ENCODE measurements at regions not wholly inside any gene's neighbourhood (a gene's known extent, or its start where the extent isn't known, plus 50 kb on each side); places are given as distances from the start of the nearest gene placed in this dataset.
A peak's percentile ranks its signal among the peaks of the same experiment; 100 is the strongest.

DNA sequence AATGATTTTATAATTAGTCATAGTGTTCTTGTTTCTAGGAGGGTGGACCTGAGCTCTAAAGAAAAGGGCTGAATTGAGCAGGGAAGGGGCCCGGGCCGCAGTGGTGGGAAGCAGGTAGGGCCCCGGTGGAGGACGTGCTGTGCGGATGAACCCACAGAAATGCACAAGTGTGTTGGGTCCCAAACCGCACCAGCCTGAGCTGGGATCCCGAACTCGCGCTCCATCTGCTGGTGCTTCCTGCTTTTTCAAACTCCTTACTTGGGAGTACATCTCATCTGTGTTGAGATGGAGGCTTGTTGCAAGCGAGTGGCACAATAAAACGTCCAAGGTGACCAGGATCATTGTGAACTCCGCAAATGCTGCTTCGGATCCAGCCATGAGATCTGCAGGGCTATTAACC lies 244.8 kb upstream of the IGF1R start:
- DNase-seq (ENCODE audit: extremely low read depth, low read depth): no peak

DNA sequence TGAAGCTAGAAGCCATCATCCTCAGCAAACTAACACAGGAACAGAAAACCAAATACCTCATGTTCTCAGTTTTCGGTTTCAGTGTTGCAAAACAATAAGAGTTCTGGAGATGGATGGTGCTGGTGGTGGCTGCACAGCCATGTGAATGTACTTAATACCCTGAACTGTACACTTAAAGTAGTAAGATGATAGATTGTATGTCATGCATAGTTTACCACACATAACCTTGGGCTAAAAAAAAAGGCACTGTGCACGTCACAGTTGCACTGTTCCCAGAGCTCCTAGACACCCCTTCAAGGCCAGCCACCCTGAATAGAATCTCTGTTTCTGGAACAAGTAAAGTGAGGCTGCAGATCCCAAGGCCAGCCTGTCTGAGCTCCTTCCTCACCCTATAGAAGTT lies 243.3 kb upstream of the IGF1R start:
- no peak for DNase-seq (ENCODE audit: extremely low read depth, low read depth)

DNA sequence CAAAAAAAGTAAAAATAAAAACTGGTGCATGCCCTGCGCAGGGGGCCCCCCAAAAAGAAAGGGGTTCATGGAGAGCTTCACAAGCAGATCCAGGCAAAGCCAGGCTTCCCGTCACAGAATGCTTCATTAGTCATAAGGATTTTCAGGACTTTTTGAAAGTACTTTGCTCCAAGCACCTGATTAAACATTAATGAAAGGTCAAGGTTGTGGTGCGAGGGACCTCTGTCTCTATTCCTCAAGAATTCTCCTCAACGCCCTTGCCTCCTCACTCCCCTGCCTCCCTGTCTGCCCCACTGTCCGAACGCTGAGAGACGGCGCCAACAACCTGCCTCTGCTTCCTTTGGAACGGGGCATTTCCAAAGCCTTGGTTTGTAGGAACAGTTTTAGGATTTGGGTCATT lies 240.1 kb upstream of the IGF1R start:
- no peak for DNase-seq (ENCODE audit: extremely low read depth, low read depth)

DNA sequence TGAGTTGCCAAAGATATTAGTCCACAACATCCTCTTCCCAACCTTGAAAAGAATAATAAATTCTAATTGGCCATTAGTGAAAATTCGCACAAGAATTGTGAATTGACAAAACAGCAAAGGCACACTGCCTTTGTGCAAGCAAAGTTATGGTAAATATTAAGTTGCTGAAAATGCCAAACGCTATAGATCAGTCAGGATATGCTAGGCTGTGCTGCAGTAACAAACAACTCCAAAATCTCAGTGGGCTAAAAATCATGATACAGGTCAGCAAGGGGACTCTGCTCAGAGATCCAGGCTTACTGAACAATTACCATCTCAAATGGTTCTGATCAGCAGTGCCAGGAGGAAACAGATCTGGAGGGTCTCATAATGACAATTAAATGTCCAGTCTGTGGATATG lies 238.0 kb upstream of the IGF1R start:
- no peak for DNase-seq (ENCODE audit: extremely low read depth, low read depth)

DNA sequence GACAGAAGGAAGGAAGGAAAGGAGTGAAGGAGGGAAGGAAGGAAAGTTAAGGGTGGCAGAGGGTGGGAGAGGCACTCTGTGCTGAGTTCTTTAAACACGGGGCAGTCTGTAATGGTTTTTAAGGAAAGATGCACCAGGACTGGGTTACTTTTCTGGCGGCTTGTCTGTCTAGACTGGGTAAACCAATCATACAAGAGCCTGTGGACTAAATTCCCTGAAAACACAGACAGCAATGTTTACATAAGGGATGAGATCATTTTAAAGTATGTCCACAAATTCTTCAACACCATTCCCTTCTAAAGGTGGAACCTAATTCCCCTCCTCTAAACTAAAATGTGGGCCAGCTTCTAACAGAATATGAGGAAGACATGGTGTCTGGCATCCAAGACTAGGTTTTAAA lies 235.5 kb upstream of the IGF1R start:
- no peak for DNase-seq (ENCODE audit: extremely low read depth, low read depth)

DNA sequence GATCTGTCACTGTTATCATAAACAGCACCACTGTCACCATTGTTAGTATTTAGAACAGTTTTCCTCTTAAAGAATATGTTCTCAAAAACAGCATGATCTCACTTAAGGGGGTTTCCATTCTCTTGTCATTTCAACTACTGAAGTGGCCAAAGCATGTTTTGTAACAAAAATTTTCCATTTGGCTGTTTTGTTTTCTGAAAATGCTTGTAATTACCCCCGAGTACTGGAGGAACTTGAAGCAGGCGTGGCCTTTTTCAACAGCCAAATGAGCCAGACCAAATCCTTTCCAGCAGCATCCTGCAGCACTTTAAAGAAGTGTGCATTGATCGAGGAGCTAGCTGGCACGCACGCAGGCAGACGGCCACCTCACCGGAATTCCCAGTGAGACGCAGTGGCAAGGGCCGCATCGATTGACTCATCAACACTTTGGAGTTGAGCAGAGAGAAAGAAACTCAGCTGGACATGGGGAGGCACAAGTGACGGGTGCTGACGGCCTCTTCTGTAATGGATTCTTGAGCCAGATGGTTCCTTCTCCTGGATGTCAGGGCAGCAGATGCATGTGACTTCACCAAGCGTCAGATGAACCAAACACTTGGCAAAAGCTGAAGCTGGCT lies 234.3 kb upstream of the IGF1R start:
- DNase-seq (ENCODE audit: extremely low read depth, low read depth): no peak

DNA sequence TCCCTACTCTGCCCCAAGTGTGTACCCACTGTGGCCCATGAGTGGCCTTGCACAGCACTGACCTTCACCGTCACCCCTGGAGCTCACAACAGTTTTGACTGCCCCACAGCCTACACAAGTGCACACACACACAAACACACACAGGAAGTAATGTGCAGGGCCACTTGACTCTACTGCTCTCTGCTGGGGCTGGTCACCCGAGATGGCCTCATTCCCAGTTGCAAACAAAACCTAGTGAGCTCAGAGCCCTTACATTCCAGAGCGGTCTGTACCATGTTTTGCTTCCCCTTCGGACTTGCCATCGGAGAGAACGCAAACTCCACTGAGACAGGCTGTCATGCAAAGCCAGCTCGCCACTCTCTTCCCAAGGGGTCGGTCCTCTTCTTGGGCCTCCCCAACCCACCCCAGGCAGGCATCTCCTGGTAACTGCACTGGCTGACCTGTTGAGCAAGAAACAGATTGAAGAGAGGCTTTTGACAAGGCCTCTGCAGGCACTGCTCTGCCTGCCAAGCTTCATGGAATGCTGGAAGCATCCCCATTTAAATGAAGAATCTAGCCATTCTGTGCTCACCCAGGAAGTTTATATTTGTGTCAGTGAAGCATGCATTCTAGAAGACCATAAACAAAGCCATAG lies 232.0 kb upstream of the IGF1R start:
- no peak for DNase-seq (ENCODE audit: extremely low read depth, low read depth)

DNA sequence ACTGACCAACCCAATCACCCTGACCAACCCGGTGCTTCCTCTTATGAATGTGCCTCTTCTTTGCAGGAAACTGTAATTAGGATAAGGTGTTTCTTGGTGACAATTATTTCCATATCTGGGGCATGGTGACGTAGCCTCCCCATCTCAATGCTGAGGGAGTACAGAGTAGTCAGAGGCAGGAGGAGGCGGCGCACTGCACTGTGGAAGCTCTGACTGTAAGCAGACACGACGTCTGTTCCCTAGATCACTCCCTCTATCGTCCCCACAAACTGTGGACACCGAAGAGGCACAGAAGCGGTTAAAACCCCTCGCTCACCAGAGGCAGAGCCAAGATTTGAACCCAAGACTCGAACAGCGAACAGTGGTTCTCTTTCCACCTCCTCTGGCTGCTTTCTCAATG lies 231.0 kb upstream of the IGF1R start:
- DNase-seq (ENCODE audit: extremely low read depth, low read depth): no peak

DNA sequence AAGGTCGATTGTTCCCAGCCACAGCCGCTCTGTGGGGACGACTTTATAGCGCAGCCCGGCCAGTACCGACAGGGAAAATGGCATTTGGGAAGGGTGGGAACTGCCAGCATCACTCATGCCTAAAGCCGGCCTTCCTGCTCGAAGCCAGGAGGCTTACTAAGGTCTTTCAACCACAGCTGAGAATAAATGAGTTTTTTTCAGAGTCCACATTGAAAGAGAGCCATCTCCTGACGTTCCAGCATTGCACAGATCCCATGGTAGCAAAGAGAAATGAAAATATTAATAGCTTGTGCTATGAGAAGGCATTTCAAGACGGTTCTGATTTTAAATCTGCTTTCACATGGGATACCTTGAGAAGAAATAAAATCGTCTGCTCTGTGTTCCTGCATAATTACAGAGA lies 230.2 kb upstream of the IGF1R start:
- DNase-seq (ENCODE audit: extremely low read depth, low read depth): no peak

DNA sequence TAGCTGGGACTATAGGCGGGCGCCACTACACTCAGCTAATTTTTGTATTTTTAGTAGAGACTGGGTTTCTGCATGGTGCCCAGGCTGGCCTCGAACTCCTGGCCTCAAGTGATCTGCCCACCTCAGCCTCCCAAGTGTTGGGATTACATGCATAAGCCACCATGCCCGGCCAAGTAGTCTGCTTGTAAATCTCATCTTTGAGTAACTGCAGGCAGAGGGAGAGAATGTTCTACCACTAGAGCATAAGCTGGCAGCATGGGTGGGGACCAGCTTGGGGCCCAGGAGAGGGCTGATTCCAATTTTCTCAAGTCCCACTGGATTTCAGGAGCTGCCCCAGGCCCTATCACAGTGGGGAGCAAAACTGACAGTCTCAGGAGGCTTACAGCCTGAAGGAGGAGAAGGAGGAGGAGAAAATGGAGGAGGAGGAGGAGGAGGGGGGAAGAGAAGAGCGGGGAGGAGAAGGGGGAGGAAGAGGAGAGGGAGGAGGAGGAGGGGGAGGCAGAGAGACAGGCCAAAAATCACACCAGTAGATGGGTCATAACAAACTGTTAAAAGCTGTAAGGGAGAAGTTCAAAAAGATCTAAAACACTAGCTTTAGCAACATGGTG lies 229.1 kb upstream of the IGF1R start:
- no peak for DNase-seq (ENCODE audit: extremely low read depth, low read depth)

DNA sequence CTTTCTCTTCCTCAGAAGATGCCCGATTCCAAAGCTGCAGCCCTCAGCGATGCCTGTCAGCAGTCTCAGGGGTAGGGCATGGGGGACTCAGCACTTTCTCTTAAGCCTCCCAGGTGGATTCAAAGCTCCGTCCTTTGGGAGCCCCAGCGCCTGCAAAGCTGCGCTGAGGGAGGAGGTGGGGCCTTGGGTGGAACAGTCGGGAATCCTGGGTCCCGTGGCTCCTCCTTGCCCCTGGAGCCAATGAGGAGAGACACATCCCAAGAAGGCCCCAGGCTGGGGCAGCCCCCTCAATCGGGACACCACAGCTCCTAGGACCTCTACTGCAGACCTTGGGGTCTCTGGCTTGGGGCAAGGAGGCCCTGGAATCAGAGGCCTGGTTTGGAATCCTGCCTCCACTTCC lies 227.5 kb upstream of the IGF1R start:
- DNase-seq (ENCODE audit: extremely low read depth, low read depth): no peak

DNA sequence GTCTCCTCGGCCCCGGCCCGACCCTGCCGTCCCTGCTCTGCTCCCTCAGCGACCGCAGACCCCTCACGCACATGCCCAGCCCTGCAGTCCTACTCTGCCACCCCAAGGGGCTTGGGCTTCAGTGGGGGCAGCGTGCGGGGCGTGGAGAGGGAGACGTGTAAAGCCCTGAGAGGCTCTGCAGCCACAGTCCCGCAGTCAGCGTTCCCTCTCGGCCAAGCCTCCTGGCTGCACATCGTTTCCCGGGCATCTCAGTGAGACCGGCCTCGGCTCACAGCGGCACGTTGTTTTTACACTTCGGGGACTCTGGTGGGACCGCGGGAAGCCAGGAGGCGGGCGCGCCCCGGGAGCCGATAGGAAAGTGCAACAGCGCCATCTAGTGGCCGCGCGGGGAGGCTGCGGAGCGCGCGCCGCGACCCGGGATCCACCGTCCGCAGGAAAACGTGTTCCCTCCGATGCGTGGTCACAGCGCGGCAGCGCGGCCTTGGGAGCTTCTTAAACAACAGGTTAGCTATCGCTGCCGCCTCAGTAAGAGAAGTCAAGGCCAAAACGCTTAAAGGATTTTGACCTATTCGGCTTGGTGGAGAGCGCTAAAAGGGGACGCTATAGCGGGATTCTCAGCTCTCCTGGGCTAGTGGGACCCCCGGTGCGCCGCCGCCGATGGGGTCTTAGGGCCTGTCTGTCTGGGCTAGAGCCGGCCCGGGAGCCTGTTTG lies 226.8 kb upstream of the IGF1R start:
- DNase-seq (ENCODE audit: extremely low read depth, low read depth): peak; percentile 27

DNA sequence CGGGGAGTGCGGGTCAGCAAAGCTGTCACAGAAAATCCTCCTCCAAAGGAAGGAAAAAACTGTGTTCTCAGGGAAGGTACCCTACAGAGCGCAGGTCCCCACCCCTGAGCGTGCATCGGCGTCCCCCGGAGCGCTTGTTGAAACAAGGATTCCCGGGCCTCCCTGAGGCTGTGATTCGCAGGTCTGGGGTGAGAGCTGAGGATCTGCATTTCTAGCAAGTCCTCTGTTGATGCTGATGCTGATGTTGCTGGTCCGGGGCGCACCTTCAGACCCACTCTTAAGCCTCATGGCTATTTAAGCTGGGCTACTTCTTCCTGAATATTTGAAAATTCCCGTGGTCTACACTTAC lies 226.2 kb upstream of the IGF1R start:
- DNase-seq (ENCODE audit: extremely low read depth, low read depth): no peak

DNA sequence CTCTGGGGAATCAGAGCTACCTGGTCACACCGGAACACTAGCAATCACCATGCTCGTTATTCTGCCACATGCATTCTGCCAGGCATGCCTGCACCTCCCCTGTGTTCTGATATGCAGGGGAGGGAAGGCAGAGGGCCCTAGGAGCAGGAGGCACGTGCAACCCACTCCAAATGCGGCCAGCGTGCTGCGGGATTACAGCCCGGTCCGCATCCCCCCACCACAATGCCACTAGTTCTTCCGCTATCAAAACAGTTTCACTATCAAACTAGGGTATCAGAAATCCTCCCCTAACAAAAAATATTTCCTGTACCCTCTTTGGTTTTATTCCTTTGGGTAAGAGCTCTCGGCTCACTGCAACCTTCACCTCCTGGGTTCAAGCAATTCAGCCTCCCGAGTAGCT lies 223.2 kb upstream of the IGF1R start:
- no peak for DNase-seq (ENCODE audit: extremely low read depth, low read depth)

DNA sequence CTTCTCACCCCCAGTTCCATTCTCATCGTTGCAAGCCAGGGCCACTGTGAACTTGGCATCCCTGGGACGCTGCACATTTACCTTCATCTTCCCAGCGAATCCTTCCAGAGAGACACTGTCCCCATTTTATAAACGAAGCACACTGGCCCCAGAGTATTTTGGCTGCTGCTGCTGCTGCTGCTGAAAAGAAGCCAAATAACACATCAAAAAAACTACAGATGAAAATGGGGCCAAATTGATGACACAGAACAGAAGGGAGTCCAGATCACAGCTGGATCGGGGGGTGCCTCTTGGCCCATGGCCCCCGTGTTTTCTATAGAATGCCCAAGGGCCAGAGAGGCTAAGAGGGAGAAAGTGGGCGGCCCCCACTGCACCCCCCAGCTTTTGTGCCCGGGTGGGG lies 221.0 kb upstream of the IGF1R start:
- DNase-seq (ENCODE audit: extremely low read depth, low read depth): no peak

DNA sequence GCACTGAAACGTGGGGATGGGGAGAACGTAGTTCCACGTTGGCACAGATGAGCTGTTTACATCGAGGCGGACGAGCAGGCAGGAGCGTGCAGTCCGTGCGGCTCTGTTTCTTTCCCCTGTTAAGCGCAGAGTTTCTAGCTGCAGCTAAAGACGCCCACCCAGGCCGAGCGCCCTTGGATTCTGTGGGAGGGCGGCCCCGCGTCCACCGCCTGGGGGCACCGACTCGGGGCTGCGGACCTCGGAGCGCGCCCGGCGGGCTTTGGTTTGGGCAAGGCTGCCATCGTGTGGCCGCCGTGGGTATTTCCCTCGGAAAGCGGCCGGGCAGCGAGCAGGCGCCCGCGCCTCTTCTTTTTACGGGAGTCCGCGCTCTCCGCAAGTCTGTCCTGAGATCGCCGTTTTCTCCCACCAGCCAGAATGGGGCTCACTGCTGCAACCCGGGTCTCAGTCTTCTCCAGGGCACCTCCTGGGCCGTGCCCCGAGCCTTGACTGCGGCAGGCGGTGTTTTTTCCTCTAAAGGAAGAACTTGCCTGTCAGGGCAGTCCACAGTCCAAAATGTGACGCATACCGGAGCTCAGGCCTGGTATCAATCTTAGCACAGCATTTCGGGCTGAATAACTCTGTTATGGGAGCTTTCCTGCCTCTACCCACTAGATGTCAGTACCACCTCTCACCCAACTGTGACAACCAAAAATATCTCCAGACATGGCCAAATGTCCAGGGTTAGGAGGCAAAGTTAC lies 219.9 kb upstream of the IGF1R start:
- DNase-seq (ENCODE audit: extremely low read depth, low read depth): peak; percentile 45

DNA sequence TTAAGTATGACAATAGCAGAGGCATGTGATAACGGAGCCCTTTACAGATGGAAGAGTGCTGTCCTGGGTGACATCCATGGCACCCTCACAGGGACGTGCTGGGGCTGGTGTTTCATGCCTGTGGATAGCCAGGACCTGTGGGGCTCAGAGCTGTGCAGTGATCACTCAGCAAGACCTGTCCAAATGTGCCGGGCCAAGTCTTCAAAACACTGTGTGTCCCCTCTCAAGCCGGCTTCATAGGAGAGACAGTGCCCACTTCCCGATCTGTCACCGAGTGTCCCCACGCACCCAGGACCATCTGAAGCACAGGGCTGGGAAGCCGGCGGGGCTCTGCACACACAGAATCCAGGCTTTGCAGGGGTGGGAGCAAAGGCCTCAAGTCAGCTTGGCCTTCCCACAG lies 217.2 kb upstream of the IGF1R start:
- no peak for DNase-seq (ENCODE audit: extremely low read depth, low read depth)

DNA sequence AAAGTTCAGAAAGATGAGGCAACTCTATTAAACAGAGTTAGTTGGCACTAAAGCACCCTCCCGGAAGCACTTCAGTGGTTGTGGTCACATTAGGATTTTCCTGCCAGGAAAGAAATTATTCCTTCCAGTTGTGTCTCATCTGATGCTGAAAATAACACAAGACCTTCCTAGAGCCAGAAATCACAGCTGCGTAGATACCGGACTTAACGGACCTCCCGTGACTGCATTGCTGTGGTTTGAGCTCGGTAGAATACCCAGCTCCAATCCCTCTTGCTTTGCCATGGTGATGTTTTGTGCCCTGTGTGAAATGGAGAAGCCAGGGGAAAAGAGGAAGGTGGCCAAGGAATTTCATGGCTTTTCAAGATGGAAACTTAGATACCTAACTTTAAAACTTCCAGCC lies 215.0 kb upstream of the IGF1R start:
- DNase-seq (ENCODE audit: extremely low read depth, low read depth): no peak

DNA sequence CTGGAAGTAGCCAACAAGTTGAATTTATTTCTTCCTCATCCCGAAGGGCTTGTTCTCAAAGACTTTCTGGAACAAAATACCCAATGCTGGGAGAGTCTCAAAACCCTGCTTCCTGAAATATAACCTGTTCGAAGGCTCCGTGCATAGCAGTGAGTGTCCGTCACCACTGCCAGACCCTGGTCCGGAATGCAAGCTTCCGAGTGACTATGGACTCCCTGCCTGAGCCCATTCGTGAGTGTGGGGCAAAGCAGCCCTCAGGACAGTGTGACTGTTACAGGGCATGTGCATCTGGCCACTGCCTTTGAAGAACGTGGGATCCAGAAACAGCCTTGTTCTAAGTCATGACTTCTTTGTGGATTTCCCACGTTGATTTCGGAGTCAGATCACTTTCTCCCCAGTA lies 214.5 kb upstream of the IGF1R start:
- DNase-seq (ENCODE audit: extremely low read depth, low read depth): no peak

DNA sequence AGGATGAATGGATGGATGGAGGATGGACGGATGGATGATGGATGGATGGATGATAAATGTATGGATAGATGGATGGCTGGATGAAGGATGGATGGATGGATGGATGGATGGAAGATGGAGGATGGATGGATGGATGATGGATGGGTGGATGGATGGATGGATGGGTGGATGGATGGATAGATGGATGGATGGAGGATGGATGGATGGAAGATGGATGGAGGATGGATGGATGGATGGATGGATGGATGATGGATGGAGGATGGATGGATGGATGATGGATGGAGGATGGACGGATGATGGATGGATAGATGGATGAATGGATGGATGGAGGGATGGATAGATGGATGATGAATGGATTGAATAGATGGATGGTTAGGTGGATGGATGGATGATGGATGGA lies 210.6 kb upstream of the IGF1R start:
- no peak for DNase-seq (ENCODE audit: extremely low read depth, low read depth)

DNA sequence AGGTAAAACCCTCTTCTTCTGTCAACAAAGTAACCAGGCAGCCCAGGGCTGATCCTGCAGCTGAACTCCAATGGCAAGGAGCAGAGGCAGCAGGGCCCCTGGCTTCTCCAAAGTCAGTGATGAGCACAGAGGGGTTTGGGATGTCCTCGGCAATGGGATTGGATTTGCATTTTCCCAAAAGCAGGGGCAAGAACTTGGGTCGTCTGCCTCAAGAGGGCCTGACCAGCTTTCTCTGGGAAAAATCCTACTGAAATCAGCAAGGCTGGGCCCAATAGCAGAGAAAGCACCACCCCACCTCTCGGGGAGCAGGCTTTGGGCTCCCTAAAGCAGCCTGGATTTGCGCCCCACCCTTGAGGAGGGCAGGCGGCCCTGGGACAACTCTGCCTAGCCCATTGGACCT lies 210.0 kb upstream of the IGF1R start:
- no peak for DNase-seq (ENCODE audit: extremely low read depth, low read depth)
